Spinal cord (tissue), 9 donors: ENCODE measurements at regions not wholly inside any gene's neighbourhood (a gene's known extent, or its start where the extent isn't known, plus 50 kb on each side); places are given as distances from the start of the nearest gene placed in this dataset.

Experiments used
- DNase-seq, 6 donors: peaks; one replicate each; pipeline versions ENCODE4 v3.0.0 to v3.0.0-alpha.2; 2013 to 2015; ENCODE audit warnings: low spot score in 6 of 6, low read depth in 4 of 6
- H3K27ac ChIP-seq: one replicate; pipeline ENCODE4 v1.5.1; 2013; ENCODE audit warnings: low read depth, low read length, control low read depth
- H3K27me3 ChIP-seq: one replicate; pipeline ENCODE4 v1.6.1; 2013; ENCODE audit warnings: low read length; ENCODE audit not compliant: control insufficient read depth, insufficient read depth
- H3K36me3 ChIP-seq: one replicate; pipeline ENCODE4 v1.6.1; 2013; ENCODE audit warnings: low read length; ENCODE audit not compliant: control insufficient read depth, insufficient read depth
- H3K4me1 ChIP-seq: one replicate; pipeline ENCODE4 v1.6.1; 2013; ENCODE audit warnings: low read length; ENCODE audit not compliant: control insufficient read depth, insufficient read depth
- H3K4me3 ChIP-seq: one replicate; pipeline ENCODE4 v1.5.1; 2013; ENCODE audit warnings: low read depth, low read length, control low read depth
- H3K9me3 ChIP-seq: one replicate; pipeline ENCODE4 v1.6.1; 2013; ENCODE audit warnings: low read length; ENCODE audit not compliant: control insufficient read depth, insufficient read depth
- WGBS: methylation state at CpG from one replicate; pipeline ENCODE4 v1.1.5; 2013; ENCODE audit warnings: missing lambda C conversion rate; ENCODE audit not compliant: insufficient coverage; 5-methylcytosine and 5-hydroxymethylcytosine counted together
- donor health status: healthy.

DNA sequence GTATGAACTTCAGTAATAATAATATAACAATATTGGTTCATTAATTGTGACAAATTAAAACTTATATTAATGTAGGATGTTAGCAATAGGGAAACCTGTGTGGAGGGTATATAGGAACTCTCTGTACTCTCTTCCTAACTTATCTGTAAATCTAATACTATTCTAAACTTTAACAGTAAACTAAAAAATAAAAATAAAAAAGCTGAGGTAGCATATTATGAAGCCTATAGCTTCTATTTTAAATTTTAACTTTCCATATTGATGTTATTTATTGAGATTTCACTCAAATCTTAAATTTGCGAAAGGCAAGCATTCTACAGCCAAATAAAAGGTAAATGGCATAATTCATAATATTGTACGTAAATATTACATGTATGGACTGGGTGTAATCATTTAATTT lies 326.4 kb downstream of the MEI4 start:
- no peaks in the 10 kb centered on the region for H3K9me3 ChIP-seq
- DNase-seq: no peak
- no peak overlapping the region for H3K27ac ChIP-seq
- no peak overlapping the region for H3K4me3 ChIP-seq
- no peaks in the 10 kb centered on the region for H3K27me3 ChIP-seq
- H3K36me3 ChIP-seq: no peaks in the 10 kb centered on the region
- WGBS: no CpG with 5 or more reads among the region's 2 CpGs
- no peaks in the 10 kb centered on the region for H3K4me1 ChIP-seq

DNA sequence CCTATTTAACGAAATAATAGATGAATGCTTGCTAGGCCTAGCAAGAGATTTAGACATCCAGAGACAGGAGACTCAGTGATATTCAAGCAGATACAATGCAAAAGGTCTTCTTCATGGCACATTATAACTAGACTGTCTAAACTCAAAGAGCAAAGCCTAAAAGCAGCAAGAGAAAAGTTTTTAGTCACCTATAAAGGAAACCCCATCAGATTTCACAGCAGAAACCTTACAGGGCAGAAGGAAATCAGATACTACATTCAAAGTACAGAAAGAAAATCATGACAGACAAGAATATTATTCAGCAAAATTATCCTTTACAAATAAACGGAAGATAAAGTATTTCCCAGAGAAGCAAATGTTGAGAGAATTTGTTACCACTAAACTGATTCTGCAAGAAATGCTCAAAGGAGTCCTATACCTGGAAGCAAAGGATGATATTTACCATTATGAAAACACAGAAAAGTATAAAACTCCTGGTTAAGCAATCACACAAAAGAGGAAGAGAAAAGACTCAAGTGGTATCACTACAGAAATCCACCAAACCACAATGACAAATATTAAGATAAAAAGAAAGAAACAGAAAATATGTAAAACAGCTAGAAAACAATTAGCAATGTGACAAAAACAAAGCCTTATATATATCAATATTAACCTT lies 333.7 kb downstream of the MEI4 start:
- no CpG with 5 or more reads among the region's 2 CpGs for WGBS
- Histone ChIP-seq H3K4me1 (no peaks in the 10 kb centered on the region), H3K9me3 (no peaks in the 10 kb centered on the region)

DNA sequence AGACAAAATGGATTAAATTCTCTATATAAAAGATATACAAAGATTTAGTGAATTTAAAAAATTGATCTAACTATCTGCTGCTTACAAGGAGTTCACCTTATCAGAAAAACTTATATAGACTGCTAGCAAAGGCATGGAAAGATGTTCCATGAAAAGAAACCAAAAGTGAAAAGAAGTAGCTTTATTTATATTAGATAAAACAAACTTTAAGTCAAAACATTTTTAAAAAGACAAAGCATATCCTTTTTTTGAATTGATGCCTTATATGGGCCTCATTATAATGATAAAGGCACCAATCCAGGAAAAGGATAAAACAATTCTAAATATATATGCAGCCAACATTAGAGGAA lies 334.2 kb downstream of the MEI4 start:
- no peaks in the 10 kb centered on the region for H3K4me1 ChIP-seq
- no peaks in the 10 kb centered on the region for H3K27me3 ChIP-seq
- H3K36me3 ChIP-seq: no peaks in the 10 kb centered on the region
- no peaks in the 10 kb centered on the region for H3K9me3 ChIP-seq
- no peak overlapping the region for H3K4me3 ChIP-seq
- DNase-seq: no peak
- H3K27ac ChIP-seq: no peak overlapping the region

More for the DNA sequence above, 333.7 kb downstream of the MEI4 start:
- Histone ChIP-seq H3K27me3 (no peaks in the 10 kb centered on the region), H3K36me3 (no peaks in the 10 kb centered on the region), H3K4me3 (no peak overlapping the region), H3K27ac (no peak overlapping the region)
- DNase-seq: no peak

DNA sequence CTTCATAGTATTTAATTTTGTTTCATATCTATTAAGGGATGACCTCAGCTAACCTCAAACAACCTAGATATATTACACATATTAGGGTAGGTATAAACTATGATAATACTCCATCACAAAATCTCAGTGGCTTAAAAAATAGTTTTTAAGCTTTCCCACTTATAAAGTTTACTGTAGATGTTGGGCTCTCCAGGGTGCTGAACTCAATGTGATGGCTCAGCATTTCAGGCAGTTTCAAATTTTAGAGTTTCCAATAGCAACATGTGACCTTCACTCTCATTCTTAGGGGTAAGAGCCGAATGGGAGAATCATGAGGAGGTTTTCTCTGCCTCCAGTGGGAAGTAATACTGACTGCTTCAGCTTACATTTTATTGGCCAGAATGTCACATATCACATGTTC lies 357.3 kb downstream of the MEI4 start:
- DNase-seq: no peak
- Histone ChIP-seq H3K4me3 (no peak overlapping the region), H3K27ac (no peak overlapping the region), H3K9me3 (no peaks in the 10 kb centered on the region), H3K4me1 (no peaks in the 10 kb centered on the region), H3K36me3 (no peaks in the 10 kb centered on the region), H3K27me3 (no peaks in the 10 kb centered on the region)
- WGBS: no CpG with 5 or more reads among the region's 1 CpG

DNA sequence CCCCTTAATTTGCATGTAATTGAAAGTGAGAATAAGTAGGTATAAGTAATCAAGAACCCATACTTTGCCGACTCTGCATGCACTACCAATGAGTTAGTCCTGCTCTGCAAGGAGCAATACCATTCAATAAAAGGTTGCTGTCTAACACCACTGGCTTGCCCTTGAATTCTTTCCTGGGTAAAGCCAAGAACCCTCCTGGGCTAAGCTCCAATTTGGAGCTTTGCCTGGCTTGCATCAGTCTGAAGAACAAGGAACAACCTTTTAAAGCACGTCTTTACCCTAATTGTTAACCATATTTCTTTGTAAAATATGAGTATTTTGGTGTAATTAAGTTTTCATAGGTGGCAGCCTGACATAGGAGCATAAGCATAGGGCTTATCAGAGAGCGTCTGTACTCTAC lies 367.7 kb downstream of the MEI4 start:
- H3K36me3 ChIP-seq: no peaks in the 10 kb centered on the region
- H3K9me3 ChIP-seq: no peaks in the 10 kb centered on the region
- no CpG with 5 or more reads among the region's 3 CpGs for WGBS
- no peak for DNase-seq
- no peak overlapping the region for H3K27ac ChIP-seq
- H3K27me3 ChIP-seq: no peaks in the 10 kb centered on the region
- H3K4me3 ChIP-seq: no peak overlapping the region
- H3K4me1 ChIP-seq: no peaks in the 10 kb centered on the region

DNA sequence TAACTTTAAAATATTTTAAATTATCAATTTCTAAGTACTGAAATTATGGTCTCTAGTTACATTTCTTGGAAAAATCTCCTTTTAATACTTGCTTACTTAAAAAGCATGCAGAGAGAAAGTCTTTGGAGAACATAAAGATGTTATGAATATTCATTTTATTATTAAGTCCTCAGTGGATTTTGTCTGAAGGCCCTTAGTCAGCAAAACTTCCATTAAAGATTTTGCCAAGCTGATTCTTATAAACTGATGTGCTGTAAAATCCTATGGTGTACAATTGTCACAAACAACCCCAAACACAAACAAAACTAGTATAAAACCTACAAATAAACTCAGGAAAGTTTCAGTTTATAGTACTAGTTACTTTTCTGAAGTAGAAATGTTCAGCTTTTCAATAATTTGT lies 372.7 kb downstream of the MEI4 start:
- no peaks in the 10 kb centered on the region for H3K36me3 ChIP-seq
- no peaks in the 10 kb centered on the region for H3K9me3 ChIP-seq
- H3K27ac ChIP-seq: no peak overlapping the region
- no peak for DNase-seq
- H3K4me1 ChIP-seq: no peaks in the 10 kb centered on the region
- no peaks in the 10 kb centered on the region for H3K27me3 ChIP-seq
- H3K4me3 ChIP-seq: no peak overlapping the region

DNA sequence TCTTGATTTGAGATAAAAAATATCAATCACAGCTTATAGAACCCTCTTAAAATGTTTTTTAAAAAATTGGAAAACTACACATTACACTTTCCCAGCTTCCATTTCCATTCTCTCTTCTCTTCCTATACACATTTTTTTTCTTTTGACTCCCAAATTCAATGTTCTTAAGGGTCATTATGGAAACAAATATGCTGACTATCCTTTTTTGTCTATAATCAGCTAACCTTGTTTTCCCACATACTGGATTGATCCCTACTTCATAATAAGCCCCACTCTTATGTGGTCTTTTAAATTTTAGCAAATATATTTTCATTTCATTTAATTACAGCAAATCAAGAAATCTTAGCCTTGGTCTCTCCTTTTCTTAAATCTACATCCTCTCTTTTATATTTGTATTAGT lies 378.4 kb downstream of the MEI4 start:
- Histone ChIP-seq H3K4me1 (no peaks in the 10 kb centered on the region), H3K9me3 (no peaks in the 10 kb centered on the region), H3K27ac (no peak overlapping the region), H3K4me3 (no peak overlapping the region), H3K36me3 (no peaks in the 10 kb centered on the region), H3K27me3 (no peaks in the 10 kb centered on the region)
- no peak for DNase-seq

DNA sequence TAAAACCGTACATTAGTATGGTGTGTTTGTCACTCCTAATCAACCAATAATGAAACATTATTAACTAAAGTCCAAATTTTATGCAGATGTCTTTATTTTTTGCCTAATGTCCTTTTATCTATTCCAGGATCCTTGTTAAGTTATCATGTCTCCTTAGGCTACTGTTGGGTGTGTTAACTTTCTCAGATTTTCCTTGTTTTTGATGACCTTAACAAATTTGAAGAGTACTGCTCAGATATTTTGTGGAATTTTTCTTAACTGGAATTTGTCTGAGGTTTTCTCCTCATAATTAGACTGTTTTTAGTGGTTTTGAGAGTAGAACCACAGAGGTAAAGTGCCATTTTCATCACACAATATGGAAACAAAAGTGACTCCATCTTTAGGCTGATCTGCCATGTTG lies 406.3 kb downstream of the MEI4 start:
- DNase-seq: no peak
- Histone ChIP-seq H3K36me3 (no peaks in the 10 kb centered on the region), H3K27me3 (no peaks in the 10 kb centered on the region), H3K9me3 (no peaks in the 10 kb centered on the region), H3K4me1 (no peaks in the 10 kb centered on the region), H3K27ac (no peak overlapping the region), H3K4me3 (no peak overlapping the region)
- no CpG with 5 or more reads among the region's 1 CpG for WGBS

DNA sequence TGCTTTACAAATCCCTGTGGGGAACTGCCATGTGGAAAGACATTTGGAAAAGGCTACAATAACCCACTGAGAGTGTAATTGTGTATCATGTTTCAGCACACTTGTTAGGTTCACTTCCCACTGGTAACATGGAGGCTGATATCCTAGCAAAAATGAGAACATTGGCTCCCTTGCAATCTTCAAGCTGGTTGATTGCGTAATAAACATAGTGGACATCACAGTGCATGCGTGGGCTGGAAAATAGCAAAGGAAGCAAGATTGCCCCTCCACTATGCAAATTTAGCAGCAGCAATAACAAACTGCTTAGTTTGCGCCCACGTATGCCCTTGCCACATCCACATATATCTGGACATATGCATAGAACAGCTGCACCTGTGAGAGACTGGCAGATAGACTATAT lies 410.2 kb downstream of the MEI4 start:
- no peaks in the 10 kb centered on the region for H3K4me1 ChIP-seq
- no peaks in the 10 kb centered on the region for H3K27me3 ChIP-seq
- 95% methylated on average over 3 of the region's 4 CpGs for WGBS
- H3K36me3 ChIP-seq: no peaks in the 10 kb centered on the region
- no peak overlapping the region for H3K4me3 ChIP-seq
- no peak for DNase-seq
- H3K9me3 ChIP-seq: no peaks in the 10 kb centered on the region
- H3K27ac ChIP-seq: no peak overlapping the region

DNA sequence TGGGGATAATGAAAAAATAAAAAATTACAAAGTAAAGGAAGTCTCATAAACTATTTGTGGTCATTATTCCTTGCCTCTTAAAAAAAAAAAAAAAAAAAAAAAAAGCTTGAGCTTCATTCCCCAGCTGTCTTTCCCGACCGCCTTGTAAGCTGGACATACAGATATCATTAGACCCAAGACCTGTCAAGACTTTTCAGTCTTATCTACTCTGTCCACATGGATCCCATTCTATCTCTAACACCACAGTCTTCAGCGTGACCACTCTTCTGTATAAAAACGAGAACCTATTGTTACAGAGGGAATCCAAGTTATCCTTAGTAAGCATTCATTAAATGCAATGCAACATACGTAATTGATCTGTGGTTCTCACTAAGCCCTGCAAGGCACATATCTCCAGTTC lies 423.5 kb downstream of the MEI4 start:
- Histone ChIP-seq H3K4me1 (no peaks in the 10 kb centered on the region), H3K9me3 (no peaks in the 10 kb centered on the region), H3K36me3 (no peaks in the 10 kb centered on the region), H3K27ac (no peak overlapping the region), H3K27me3 (no peaks in the 10 kb centered on the region), H3K4me3 (no peak overlapping the region)
- 87% methylated on average over 3 of the region's 5 CpGs for WGBS
- no peak for DNase-seq
